DMS153 treated with DMSO at 0.1 percent for 48 hours (cell line): ENCODE measurements at regions not wholly inside any gene's neighbourhood (a gene's known extent, or its start where the extent isn't known, plus 50 kb on each side); places are given as distances from the start of the nearest gene placed in this dataset.

Source experiments
- DNase-seq: peaks from one replicate; lab custom pipeline; 2025; ENCODE audit not compliant: unreplicated experiment; lab: John Stamatoyannopoulos, UW

- no peak for DNase-seq
Measured at GRCh38 chr4:120526033-120526432, 396.5 kb downstream of the PRDM5 start.

DNA sequence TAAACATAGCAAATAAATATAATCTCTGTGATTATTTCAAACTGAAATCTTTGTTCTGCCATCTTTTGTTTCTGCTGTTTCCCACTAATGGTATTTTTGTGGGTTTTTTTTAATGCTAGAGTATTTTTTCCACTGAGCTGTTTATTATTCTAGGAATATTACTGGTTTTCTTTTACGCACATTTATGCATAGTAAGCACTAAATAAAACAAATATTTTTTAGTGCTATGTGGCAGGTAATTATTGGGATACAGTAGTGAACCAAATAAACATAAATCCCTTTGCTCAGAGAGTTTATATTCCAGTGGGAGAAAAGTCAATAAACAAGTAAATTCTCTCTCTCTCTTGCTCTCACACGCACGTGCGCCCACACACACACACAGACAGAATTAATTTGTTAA is 397.4 kb downstream of the PRDM5 start:
- DNase-seq, result no peak

GRCh38 chr4:120524237-120524636 is 398.3 kb downstream of the PRDM5 start:
- no peak for DNase-seq

DNA sequence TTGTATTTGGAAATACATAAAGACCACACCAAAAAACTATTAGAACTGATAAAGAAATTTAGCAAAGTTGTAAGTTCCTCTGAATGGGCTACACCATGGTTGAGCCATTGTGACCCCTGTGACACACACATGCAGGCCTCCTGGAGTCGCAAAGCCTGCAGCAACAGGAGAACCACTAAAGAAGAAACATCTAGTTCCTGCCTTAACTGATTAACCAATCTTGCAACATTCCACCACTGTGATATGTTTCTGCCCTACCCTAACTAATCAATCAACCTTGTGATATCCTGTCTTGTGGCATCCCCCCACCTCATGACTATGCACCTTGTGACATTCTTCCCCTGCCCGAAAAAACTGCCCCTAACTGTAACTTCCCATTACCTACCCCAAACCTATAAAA is 401.8 kb downstream of the PRDM5 start:
- DNase-seq, result no peak

DNA sequence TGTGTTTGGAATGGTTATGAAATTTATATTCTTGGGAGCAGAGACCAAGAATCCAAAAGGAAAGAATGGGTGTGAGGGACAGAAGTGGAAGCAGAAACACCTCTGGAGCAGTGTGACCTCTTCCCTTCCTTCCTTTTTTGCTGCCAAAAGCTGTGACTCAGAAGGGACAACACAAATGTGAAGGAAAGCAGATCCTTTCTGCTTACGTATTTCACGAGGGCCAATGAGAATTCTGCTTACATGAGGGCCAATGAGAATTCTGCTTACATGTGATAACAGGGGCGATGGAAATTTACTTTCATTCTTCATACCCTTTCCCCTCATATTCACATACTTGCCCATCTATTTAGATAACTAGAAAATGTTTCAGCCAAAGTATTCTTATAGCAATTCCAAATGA is 404.6 kb downstream of the PRDM5 start:
- no peak for DNase-seq

GRCh38 chr4:120509719-120510118 is 412.8 kb downstream of the PRDM5 start:
- no peak for DNase-seq

GRCh38 chr4:120509222-120509621 is 413.3 kb downstream of the PRDM5 start:
- DNase-seq, result no peak

DNA sequence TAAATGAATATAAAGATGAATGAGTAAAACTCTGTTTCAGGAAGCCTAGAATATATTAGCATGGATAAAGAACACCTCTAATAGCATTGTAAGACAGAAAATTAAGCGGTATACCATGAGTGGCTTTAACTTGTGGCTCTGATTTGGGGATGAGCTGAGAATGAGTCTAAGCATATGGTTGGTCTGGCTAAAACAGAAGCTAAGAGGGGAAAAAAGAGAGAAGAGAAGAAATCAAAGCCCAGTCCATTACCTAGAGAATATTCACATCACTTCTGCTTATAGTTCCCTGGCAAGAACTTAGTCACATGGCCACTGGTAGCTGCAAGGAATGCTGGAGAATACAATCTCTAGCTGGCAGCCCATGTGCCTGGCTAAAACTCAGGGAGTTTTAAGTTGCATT is 414.5 kb downstream of the PRDM5 start:
- DNase-seq, result no peak

GRCh38 chr4:120506536-120506935 is 416.0 kb downstream of the PRDM5 start:
- no peak for DNase-seq

GRCh38 chr4:120498678-120499077 is 423.8 kb downstream of the PRDM5 start:
- DNase-seq, result no peak

DNA sequence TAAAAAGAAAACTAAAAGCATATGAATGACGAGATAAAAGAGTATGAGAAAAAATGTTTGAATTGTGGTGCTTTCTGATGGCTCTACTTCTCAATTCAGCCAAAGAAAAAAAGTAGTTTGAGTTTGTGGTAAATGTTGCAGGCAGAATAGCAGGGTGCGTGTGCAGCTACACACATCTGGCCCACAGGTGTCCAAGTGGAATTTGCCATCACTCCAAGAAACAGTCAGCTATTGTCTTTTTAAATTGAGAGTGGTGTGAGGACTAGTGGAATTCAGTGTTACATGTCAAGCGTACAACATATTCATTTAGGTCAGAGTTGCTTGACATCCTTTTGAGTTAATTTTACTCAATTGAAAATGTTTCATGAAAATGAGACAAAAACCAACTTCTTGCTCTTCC is 424.8 kb upstream of the MAD2L1 start:
- no peak for DNase-seq

- DNase-seq, result no peak
Measured at GRCh38 chr4:120481756-120482155, 415.1 kb upstream of the MAD2L1 start.

DNA sequence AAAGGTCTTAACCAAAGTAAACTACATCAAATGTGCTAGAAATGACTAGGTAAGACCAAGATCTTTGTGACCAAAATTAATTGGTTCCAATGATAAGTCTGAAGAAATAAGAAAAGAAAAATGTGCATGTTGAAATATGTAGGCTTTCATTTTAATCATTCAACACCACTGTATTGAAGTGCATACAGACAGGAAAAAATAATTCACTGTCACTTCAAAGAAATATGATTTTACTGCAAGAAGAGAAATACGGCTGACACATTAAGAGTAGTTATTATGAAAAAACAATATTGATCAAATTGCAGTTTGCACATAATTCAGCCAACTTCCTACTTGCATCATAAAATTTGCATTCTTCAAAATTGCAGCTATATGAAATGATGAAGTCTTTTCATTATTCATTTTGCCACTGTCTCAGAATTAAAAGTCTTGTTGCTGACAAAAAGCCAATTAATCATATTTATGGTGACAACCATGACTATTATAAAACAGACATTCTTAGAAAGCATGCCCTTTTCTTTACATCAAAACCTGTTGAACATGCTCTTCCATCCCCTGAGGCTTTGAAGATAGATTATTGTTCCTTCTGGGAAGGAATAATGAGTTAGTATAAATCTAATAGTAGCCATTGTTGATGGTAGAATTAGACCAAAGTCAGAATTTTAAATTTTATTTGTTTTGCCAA is 405.9 kb upstream of the MAD2L1 start:
- no peak for DNase-seq

GRCh38 chr4:120466429-120466828 is 399.8 kb upstream of the MAD2L1 start:
- DNase-seq, result no peak

- no peak for DNase-seq
Measured at GRCh38 chr4:120454788-120455187, 388.1 kb upstream of the MAD2L1 start.

DNA sequence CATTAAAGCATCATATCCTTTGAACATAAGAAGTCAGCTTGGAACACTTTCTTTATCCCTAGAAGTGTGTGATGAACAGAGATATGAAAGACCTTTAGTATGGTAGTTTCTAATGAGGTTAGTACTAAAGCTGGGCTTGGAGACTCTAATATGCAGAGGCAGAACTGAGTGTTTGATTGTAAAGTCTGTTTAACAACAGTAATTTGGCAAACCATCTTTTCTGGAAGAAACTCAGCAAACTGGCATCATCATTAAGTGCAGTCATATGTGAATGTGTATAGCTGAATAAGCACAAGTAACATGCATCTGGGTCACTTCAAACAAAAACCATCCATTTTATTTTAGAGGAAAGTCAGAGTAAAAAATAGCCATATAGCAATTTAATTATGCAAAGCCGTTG is 385.9 kb upstream of the MAD2L1 start:
- no peak for DNase-seq

DNA sequence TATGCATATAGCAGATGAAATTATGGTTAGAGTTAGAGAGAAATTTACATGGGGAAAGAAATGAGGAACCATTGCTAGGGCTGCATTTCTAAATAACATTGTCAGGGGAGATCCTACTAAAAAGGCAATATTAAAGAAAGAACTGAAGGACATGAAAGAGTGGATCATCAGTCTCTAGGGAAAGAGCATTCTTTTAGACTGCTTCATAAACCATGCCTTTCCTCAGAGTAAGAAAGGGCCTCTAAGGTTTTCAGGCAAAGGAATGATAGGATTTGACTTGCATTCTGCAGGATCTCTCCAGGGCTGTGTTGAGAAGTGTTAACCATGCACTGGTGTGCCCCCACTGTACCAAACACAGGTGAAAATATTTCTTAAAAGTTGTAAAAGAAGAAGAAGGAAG is 385.4 kb upstream of the MAD2L1 start:
- DNase-seq, result no peak

- DNase-seq, result no peak
Measured at GRCh38 chr4:120447774-120448173, 381.1 kb upstream of the MAD2L1 start.

- no peak for DNase-seq
Measured at GRCh38 chr4:120446051-120446567, 379.5 kb upstream of the MAD2L1 start.

DNA sequence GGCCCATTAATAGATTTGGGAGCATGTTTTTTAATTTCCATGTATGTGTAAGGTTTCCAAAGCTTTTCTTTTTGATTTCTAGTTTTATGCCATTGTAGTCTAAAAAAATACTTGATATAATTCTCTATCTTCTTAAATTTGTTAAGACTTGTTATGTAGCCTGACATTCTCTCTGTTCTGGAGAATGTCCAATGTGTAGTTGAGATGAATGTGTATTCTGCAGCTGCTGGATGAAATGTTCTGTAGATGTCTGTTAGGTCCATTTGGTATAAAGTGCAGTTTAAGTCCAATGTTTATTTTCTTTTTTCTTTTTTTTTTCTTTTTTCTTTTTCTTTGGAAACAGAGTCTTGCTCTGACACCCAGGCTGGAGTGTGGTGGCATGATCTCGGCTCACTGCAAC is 378.5 kb upstream of the MAD2L1 start:
- no peak for DNase-seq

DNA sequence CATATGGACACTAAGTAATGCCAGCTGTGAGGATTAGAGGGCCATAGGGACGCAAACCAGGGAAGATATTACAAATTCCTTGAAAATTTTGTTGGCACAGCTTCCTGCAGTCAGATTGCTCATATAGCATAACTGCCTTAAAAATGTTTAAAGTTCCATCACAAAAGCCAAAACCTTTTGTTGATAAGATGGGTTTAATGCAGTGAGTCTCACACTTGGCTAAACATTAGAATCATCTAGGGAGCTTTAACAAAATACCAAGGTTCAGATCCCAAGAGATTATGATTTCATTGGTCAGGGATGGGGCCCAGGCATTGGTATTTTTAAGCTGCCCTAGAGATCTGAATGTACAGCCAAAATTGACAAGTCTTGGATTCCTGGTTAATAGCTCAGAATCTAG is 376.5 kb upstream of the MAD2L1 start:
- DNase-seq, result no peak

DNA sequence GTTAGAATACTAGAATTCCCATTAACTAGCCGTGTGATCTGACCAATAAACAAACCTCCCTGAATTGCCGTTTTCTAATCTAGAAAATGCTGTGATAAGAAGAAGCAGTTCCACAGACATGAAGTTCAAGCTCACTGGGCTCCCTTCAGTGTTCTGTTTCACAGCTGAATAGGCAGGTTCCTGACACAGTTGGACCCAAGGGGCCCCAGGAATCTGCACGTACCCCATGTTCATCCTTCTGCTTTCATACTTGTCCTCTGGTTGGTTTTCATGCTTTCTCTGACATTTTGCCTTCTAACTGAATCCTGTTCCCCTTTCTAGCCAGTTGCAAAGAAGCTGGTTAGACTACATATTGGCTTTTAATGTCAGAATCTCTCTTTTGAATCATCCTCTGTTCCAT is 374.1 kb upstream of the MAD2L1 start:
- DNase-seq, result no peak

DNA sequence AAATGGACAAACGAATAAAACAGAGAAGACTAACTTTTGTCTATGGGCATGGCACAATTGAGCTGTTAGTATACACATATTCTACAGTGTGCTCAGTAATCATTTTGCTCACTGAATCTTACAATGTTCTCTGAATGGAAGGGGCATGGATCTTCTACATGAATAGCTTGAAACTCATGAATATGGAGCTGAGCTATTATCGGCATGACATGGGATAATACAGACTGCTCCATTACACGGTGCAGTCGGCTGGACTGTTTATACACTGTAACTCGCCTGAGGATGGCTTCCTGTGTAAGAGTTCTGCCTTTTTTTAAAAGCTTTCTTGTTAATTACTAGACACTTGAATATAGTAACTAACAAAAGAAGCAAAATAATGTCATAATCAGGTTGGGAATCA is 368.5 kb upstream of the MAD2L1 start:
- DNase-seq, result no peak
